HG03025 (cell line): ENCODE measurements at regions not wholly inside any gene's neighbourhood (a gene's known extent, or its start where the extent isn't known, plus 50 kb on each side); places are given as distances from the start of the nearest gene placed in this dataset.

Experiments used
- ATAC-seq: cut with Tn5 transposase; IDR thresholded peaks from one replicate; pipeline ENCODE4 v1.9.1; 2021; ENCODE audit warnings: mild to moderate bottlenecking, moderate library complexity; ENCODE audit not compliant: unreplicated experiment, low FRiP score

DNA sequence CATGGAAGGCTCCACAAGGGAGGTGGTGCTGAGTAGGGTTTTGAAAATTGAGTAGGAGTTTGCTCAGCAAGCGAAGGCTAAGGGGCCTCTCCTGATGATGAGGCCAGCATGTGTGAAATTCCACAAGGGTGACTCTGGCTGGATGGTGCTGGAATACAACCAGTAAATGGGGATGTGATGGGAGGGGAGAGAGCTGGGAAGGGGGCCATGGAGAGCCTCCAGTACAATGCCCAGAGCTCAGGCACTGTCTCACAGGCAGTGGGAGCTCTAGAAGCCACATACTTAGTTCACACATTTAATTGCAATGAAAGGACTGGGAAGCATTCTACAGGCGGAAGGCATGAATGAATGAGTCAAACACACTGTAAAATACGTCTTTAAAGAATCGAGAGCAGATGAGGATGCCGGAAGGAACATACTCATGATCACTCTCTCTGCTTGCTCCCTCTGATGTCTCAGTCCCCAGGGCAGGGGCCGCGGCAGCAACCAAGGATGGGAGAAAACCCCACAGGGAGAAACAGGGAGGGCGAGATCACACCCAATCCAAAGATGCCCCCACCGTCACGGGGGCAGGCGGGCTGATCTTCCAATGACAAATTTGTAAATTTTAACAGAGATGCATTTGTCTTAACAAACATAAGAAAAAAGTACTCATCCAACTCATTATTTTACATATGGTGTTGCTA lies 261.0 kb downstream of the NSG2 start:
- no peak for ATAC-seq

DNA sequence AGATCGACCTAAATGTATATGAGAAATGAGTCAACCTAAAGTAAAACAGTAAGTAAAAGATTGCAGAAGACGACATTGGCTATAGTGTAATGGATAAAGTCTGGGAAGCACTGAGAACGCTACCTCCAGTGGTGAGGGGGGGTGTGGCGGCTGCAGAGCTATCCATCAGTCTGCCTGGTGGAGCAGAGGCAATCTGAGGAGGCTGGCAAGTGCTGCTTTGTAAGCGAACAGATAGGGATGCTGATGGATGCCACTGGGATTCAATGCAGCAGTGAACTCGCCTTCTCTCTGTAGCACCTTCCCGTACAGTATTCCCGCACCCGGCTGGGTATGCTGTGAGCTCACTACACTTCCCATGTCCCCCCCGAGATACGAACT lies 261.5 kb downstream of the NSG2 start:
- no peak for ATAC-seq

DNA sequence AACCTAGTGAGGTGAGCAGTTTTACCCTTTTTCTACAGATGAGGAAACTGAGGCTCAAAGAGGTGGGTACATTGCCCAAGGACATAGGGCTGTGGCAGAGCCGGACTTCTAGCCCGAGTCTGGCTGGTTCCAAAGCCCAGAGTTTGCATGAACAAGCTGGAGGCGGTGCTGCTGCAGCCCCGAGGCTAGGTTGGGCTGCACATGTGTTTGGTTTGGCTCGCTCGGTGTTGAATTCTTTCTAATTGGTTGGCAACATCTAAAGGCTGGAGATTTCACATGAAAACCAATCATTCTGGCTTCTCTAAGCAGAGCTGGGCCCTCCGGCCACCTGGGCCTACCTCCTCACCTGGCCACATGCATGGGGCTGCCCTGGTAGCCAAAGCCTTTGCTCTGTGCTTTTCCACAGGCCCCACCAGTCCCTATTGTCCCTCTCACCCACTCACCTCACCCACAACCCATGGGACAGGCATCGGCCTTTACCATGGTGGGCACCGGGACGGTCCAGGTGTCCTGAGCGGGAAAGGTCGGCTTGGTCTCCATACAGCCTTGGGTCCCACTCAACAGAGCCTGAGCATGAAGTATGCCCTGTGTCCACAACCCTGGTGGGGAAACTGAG lies 262.3 kb downstream of the NSG2 start:
- ATAC-seq, result no peak

DNA sequence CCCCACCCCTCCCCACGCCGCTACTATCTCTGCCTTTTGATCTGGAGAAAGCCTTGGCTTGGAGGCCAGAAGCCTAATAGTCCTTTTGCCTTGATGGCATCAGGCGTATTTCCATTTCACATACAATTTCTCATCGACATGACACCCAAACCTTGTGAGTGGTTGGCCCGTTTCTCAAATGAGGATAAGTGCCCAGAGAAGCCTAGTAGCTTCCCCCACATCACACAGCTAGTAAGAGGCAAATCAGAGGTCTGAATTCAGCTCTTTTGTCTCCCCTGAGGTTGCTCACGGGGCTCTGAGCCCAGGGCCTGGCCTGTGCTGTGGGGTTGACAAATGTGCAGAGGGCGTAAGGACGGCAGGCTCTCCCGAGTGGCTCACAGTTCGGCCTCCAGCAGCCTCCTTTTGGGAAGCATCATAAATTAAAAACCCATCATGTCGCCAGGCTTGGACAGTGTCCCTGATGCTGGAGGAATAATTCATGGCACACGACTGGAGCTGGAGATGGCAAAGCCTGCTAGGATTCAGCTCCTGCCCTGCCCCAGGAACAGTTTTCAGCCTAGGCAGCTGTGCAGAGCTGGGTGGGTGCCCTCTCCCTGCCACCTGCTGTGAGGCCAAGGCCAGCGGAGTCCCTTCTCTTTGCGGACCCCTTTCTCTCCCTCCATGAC lies 263.8 kb downstream of the NSG2 start:
- no peak for ATAC-seq

DNA sequence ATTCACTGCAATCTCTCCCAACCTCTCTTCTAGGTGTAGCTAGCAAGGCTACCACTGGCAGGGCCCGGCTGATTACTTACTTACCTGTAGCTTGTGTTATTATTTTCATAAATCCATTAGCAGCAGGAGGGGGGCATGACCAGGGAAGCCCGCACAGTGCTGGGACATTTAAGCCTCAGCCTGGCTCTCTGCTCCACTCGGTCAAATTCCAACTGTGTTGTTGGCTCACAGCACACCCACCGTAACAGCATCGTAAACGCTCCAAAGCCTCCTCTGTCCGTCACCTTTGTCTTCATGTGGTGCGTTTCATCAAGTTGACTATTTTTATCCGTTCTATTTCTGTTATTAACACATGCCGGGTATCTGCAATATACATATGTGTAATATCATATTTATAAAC lies 264.7 kb downstream of the NSG2 start:
- no peak for ATAC-seq

DNA sequence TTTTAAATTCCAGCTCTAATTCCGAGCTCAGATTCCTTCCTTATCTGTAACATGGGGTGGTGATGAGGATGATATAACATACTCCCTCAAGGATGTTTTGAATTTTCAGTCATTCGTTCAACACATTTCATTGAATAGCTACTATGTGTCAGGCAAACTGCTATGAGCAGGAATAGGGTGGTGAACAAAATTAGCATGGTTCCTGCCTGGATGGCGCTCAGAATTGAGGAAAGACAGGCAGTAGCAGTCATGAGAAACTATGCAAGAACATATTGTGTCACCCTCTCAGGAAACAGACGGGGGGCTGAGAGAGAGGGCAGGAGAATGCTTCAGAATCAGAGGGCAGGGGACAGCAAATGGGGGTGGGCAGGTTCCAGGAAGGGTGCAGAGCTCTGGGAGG lies 265.2 kb downstream of the NSG2 start:
- ATAC-seq, result no peak

DNA sequence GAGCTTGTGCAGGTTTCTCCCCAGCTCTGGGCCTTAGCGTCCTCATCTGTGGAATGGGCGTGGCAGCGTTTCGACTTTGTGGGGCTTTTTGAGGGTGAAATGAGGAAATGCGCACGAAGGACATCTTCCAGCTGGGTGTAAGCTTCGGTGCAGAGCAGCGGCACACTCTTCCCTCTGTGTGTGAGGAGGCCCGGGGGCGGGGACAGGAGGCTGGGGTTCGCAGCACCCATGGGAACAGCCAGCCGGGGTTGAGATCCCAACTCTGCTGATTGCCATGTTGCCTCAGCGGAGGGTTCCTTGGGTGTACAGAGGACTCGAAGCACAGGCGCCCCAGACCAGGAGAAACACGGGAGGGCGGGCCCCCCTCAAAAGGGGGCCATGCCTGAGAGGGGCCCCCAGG lies 265.6 kb downstream of the NSG2 start:
- ATAC-seq, result no peak

DNA sequence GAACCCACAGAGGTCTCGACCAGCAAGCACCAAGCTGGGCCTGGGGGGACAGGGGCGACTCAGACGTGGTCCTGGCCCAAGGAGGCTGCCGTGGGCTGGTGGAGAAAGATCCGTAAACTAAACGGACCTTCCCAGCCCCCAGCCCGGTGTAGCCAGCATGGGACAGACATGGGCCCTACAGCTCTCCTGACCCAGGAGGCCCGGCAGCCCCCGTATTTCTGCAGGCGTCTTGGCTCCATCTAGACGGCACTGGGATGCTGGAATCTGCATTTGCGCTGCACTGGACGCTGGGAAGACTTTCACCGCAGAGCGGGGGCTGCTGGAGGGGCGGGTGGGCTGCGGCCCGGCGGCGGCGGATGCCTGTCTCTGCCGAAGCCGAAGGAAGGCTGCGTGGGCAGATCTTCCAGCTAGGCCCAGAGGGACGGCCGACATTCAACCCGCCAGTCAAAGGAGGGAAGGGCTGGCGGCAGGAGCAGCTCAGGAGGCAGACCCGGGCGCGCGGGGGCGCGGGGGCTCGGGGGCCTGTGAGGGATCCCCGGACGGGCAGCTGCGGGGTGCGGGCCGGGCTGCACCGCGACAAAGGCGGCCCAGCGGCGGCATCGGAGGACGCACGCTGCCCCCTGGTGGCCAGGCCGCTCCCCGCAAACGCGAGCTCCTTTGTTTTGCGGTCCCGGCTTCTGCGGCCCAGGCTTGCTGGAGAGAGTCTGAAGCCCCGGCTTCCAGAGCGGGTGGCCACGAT lies 266.2 kb downstream of the NSG2 start:
- peak; percentile 51 for ATAC-seq

DNA sequence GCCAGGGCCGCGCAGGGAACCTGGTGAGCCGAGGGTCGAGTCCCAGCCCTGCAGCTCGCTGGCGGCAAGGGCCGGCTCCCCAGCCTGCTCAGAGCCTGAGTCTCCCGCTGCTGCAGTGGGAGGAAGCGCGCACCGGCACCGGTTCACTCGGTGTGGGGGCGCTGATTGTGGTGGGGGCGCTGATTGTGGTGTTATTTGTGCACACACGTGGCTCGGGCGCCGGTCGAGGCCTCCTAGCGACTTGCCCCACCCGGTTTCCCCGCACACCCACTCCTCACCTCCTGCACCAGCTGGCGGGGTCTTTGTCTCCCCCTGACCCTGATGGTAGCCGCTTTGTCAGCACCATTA lies 266.7 kb downstream of the NSG2 start:
- ATAC-seq, result no peak

DNA sequence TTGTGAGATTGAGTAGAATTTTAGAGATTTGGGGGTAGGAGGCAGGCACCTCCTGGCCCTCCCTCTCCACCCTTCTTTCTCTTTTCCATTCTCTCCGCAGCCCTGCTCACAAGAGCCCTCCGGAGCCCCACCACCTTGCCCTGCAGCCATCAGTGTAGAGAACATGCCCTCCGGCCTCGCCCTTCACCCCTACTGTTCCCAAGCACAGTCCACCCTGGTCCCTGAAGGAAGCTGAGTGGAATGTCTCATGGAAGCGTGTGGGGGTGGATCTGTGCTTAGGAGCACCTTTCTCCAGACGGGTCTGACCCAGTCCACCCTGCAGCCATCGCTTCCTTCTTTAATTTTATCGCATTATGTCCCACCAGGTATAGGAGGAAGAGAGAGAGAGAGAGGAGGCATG lies 267.1 kb downstream of the NSG2 start:
- no peak for ATAC-seq

DNA sequence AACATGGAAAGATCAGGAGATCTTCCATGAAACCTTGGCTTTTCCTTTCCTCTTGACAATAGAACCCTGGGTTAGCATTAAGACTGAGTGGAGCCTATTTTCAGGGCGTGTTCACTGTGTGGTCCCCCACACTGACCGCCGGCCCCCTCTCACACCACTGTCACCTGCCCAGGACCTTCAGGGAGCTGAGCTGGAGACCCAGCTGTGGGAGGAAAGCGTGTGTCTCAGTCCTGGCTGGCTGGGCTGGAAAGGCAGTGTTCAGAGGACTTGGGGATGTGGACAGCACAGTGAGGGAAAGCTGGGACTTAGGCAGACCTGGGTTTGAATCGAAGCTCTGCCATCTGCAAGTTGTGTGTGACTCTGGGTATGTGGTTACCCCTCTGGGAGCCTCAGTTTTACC lies 268.1 kb downstream of the NSG2 start:
- ATAC-seq, result no peak

DNA sequence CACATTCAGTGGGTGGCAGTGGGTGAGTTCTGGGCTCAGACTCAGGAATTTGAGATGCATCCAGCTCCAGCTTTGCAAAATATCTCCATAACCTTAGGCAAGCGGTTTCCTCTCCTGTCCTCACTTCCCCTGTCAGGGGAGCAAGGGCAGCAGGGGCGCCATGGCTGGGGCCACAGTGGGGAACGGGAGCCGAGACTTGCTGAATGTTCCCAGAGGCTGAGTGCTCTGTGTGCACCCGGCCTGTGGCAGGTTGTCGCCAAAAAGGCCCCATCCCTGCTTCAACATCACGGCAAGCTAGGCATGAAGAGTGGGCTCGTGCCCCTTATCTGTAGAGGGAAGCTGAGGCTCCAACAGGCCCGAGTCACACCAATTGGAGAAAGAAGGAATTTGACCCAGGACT lies 268.8 kb downstream of the NSG2 start:
- ATAC-seq, result no peak

DNA sequence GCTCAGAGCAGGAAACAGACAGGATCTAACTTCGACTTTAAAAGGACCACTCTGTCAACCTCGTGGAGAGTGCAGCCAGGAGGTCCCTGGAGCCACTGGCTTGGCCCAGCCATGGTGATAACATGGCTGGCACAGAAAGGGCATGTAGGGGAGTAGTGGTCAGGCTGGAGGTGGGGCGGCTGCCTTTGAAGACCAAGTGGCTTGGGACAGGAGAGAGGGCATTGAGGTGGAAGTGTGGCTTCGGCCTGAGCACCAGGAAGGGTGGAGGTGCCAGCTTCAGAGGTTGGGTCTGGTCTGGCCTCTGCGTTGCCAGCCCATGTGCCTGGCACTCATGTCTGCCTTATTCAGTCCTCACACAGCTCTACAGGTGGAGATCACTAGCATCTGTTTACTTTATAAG lies 270.0 kb downstream of the NSG2 start:
- no peak for ATAC-seq

DNA sequence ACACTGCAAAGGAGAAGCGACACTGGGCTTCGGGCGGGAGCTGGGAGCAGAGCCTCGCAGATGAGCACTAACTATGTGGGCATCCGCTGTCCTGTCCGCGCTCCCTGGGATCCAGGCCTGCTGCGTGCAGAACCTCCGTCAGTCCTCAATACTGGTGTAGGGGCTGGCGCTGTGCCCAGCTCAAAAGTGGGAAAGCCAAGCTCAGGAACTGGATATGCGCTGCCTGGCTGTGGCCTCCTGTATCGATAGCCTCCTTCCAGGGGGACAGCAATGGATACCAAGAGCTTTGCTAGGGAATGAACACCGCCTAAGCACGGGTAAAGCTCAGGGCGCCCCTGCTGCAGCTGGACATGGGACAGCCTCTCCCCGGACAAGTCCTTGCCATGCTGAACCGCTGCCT lies 270.4 kb downstream of the NSG2 start:
- ATAC-seq, result no peak

DNA sequence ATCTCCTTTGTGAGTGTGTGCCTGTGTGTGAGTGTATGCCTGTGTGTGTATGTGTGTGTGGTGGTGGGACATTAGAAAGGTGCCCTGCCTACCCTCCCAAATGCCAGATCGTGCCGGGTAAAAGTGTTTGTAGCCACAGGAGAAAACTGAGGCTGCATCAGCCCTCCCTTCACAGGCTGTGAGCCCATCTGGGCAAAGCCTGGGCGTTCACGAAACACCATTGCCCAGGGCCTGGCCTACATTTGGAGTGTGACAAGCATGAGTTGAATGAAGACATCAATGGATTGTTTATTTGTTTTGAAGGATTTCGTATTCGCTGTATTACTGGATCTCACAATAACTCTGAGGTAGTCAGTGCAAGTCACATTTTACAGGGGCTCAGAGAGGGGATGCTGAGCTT lies 270.8 kb downstream of the NSG2 start:
- no peak for ATAC-seq

DNA sequence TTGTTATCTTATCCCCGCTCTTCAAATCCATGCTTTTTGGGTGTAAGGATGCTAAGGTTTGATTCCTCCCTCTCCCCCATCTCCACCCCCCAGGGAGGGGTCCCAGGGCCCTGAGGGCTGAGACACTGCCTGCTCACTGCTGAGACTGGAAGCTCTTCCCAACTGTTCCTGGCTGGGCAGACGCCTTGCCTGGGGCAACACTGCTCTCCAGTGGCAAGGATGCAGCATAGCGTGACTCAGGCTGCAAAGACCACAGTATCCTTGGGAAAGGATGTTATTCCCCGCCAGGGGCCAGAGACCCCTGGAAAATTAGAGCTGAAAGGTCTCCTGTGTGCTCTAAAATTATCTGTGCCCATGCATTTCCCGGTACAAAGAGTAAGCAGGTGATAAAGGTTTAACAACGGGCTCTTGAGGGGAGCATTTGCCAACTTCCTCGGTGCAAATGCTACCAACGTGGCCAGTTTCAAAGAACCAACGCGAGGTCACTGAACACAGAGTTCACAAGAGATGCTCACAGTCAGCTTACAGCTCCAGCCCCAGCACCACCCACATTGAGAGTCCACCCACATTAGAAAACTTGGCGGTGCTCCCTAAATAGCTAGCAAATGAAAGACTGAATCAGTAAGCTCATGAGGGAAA lies 271.9 kb downstream of the NSG2 start:
- ATAC-seq, result no peak

DNA sequence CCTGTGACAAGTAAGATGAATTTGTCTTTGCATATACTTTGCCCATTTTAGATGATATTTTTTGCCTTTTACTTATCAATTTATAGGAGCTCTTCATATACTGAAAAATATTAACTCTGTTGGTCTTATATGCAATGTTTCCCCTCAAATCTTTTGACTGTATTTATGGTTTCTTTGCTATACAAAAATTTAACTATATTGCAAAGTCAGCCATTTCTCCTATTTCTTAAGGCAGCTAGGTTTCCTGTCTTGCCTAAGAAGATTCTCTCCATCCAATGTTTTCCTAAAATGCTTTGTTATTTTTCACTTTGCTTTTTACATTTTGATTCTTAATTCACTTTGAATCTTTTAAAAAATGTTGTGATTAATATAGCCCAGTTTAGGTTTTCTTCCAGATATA lies 273.1 kb downstream of the NSG2 start:
- no peak for ATAC-seq

DNA sequence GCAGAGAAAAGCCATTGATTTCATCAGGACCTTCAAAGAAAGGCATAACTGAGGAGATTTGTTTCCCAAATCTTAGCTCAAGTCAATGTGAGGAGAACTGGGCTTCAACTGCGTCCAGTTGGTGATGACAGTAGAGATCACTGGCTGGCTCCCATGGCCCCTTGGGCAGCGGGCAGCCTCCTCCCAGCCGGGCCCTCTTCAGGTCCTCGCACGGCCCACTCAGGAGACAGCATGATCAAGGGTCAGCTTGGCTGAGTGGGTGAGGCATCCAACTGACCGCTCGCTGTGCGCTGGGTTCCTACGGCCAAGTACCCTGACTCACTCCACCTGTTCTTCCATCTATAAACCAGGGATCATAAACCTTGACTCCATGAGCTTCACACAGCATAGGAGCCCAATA lies 274.0 kb downstream of the NSG2 start:
- no peak for ATAC-seq

DNA sequence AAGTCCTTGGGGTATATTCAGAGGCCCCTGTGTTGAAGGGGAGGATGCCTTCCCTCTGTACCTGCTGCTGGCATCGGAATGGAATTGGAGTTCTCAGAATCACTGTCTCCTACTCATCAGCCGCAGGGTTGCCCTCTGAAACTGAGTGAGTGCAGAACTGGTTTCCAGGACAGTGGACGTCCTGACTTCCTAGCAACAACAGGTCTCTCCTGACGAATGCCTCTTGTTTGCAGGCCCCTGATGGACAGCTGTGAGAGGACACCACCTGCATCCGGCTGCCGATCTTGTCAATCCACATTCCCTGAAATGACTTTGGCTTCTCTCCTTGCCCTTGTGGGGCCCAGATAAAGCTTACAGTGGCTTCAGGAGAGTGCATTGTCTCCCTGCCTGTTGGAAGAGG lies 274.5 kb downstream of the NSG2 start:
- ATAC-seq, result no peak

DNA sequence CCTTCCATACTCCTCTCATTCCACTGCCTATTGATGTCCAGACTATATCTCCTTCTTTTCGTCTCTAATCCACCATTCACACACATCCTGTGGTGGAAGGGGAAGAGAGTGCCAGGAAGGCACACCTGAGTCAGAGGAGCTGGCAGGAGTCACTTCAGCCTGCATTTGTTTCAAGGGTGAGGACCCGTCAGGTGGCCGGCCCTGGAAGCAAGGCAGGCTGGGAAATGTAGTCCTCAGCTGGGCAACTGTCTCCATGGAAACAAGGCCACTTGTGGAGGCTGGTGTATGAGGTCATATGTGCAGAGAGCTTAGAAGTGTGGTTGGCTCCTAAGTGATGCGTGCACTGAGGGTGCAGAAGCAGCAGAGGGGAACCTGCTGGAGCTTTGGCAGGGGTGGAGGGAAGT lies 278.4 kb downstream of the NSG2 start:
- peak; percentile 57 for ATAC-seq

DNA sequence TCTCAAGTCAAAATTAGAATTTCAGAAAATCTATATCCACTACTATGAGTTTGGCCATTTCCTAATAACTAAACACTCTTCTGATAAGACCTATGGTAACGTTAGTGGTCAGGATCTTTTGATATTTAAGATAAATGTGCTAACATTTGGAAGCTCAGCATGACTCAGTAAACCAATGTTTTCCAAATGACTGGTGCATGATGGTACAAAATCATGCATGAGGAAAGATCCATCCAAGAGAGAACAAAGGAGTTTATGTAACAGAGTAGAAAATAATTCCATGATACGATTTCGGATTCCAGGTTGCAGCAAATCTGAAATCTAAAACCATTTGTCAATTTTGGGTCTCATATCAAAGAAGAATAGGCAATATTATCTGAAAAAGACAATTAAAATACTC lies 279.2 kb downstream of the NSG2 start:
- ATAC-seq, result no peak
